Endometrial microvascular endothelial cells (primary cell): ENCODE measurements at regions not wholly inside any gene's neighbourhood (a gene's known extent, or its start where the extent isn't known, plus 50 kb on each side); places are given as distances from the start of the nearest gene placed in this dataset.
"Not testable (repeated sequence)": the region's sequence is repeated elsewhere in the genome, so short reads cannot be mapped to it uniquely, and the experiment has no call there.

ENCODE experiments used
- in situ Hi-C: cut with HindIII; loops from 2 replicates; pipeline ENCODE4 v1.10.0; 2017; ENCODE audit warnings: low sequenced_read_pairs, low pct_unique_long_range_greater_than_20kb; ENCODE audit errors: inconsistent ontology term

DNA sequence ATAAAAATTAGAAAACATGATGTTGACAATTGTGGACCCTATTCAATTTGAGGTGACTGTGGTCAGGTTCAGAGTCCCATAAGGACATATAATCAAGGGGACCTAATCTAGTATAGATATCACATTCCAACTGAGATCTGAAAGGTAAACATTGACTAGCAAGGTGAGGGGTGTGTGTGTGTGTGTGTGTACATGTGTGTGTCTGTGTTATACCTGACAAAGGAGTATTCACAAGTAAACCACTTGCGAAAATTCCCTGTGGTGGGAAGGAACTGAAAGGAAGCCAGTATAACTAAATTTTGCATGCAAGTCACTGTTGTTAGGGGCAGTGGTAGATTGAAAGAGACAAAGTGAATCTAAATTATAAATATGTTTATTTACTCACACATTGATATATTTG, 723.7 kb downstream of the COL12A1 start:
- in situ Hi-C loops, result no loop called here

DNA sequence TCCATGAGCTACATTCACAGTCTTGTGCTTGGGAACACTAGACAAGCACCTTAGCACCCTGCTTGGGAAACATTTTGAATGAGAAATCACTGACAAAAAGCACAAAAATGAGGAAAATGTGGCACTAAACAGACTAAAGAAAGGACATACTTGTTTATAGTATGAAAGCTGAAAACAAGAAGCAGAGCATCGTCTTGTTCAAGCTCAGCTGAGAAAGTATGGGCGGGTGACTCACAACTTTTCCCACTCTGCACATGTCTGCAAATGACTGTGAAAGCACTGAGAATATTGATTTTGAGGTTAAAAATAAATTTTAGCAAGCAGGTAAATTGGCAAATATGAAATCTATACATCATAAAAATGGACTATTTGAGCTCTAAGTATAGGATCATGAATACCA, 725.3 kb downstream of the COL12A1 start:
- in situ Hi-C loops, result no loop called here

DNA sequence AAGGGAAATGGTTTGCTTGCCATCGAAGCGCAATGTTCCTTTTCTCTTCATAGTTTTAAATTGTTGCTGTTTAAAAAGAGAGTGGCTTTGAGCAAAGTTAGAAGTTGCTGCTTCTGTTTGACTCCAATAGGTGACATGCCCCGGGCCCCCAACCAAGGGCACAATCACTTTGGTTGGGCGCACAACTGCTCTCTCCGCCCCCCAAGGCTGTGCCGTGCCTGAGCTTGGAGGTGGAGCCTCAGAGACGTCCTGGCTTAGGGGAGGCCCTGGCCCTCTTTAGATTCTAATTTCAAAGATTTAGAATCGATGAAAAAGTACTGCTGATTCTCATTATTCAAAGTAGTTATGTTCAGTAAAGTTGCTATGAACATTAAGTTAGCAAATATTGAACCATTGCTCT, 725.9 kb downstream of the COL12A1 start:
- in situ Hi-C loops, result no loop called here

DNA sequence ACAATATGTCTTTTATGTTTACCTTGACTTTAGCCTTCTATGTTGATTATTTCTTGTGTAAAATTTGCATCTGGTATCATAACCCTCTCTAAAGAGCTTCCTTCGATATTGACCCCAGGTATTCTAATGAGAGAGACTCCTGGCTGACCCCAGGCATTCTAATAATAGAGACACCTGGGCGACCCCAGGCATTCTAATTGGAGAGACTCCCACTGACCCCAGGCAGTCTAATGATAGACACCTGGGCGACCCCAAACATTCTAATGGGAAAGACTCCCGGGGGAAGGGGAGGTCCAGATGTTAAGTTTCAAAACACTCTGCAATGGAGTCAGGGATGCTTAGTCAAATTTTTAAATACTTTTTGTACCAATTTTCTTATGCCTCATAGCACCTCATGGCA, 726.4 kb downstream of the COL12A1 start:
- in situ Hi-C loops, result no loop called here

DNA sequence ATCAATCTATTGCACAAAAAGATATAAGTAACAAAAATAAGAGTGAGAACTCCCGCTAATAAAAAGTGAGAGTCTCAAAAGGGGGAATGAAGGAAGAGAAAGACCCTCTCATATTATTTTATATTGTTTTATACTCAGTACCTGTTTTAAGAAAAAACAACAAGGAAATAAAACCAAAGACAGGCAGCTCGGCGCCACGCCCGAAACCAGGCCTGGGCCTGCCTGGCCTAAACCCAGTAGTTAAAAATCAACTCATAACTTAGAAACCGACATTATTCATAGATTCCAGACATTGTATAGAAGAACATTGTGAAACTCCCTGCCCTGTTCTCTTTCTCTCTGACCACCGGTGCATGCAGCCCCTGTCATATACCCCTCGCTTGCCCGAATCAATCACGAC, 731.8 kb downstream of the COL12A1 start:
- in situ Hi-C loops, result not testable (repeated sequence)

DNA sequence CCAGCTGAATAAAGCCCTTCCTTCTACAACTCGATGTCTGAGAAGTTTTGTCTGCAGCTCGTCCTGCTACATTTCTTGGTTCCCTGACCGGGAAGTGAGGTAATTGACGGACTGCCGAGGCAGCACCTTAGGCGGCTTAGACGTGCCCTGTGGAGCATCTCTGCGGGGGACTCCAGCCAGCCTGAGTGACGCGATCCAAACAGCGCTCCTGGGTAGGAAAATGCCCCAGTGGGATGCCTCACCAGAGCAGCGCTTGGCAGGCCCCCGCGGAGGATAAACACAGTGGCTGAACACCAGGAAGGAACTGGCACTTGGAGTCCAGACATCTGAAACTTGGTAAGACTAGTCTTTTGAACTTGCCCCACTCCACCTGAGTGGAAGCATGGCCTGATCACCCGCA, 737.3 kb downstream of the COL12A1 start:
- in situ Hi-C loops, result not testable (repeated sequence)

DNA sequence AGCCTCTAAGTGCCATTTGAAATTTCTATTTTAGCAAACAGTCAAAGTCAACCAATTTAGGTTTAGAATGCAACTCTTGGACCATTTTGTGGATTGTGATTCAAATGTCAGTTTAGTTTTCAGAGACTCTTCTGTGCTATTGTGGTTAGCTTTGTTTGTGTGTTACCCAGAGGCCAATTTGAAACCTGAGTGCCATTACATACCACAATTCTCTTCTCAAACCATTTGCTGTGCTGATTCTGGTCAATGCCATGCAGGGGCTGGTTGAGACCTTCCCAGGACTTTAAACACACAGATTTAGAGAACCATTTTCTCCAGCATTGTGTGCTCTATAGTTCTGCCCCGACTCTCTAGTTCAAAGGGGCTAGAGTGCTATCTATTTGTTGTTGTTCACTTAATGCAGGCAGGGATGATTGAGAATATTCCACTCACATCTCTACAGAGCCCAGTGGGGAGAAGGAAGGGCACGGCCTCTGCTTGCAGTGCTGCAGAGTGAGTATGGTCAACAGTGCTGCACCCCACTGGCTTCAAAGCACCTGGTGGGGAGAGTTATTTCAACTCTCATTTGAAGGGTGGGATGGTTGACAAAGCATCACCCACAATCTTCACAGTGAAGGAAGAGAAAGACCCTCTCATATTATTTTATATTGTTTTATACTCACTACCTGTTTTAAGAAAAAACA, 738.2 kb downstream of the COL12A1 start:
- in situ Hi-C loops, result no loop called here

DNA sequence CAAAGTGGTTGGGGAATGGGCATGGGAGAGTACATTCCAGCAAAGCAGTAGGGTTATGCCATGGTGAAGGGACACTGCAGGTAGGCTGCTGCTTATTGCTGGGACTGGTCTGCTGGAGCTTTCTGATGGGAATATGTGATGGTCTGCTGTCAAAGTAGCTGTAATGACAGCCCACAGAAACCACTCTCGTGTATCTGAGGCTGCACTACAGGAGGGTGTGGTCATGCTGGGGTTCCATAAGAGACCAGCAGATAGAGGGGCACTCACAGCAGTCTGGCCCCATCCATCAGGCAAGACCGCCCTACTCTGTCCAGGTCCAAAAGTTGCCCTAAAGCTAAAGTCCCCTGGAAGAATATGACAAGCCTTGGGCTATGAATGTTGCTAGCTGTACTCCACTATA, 739.3 kb downstream of the COL12A1 start:
- in situ Hi-C loops, result no loop called here

DNA sequence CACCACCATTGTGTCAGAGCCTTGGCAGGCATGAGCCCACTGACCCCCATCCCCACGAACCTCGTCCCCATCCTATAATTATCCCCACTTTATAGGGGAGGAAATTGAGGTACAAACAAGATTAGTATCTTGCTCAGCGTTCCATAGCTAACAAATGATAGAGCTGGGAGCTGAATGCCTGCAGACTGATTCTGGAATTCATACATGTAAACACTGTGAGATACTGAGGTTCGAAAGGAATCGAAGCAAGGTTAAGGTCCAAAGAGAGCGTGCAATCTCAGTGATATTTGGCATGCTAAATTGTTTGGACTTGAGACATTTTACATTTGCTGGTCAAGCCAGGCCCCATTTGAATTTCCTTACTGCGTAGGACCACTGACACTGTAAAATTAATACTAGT, 746.6 kb downstream of the COL12A1 start:
- in situ Hi-C loops, result no loop called here

DNA sequence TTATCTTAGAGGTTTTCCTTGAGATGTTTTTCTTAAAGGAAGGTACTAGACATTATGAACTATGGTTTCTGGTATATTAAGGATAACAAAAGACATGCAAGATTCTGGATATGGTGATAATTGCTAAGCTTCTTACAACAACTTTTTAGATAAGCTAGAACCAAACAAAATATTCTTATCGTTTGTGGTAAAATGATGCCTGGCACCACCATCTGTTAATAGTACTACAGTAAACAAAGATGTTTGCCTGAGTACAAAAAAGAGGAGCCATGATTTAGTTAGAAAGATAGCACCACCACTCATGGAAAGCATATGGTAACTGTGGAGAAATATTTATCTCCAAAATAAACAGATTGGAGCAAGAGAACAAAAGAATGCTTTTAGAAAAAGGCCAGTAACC, 747.3 kb downstream of the COL12A1 start:
- in situ Hi-C loops, result no loop called here

DNA sequence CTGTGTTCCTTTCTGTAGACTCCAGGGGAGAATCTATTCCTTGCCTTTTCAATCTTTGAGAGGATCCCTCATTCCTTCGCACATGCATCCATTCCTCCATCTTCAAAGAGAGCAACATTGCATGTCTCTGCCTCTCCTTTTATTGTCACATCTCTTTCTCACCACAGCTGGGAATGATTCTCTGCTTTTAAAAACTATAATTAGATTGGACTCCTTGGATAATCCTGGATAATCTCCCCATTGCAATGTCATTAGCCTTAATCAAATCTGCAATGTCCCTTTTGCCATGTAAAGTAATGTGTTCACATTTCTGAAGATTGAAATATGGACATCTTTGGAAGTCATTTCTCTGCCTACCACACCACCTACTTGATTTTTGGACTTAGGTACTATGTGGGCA, 750.1 kb downstream of the COL12A1 start:
- in situ Hi-C loops, result no loop called here

DNA sequence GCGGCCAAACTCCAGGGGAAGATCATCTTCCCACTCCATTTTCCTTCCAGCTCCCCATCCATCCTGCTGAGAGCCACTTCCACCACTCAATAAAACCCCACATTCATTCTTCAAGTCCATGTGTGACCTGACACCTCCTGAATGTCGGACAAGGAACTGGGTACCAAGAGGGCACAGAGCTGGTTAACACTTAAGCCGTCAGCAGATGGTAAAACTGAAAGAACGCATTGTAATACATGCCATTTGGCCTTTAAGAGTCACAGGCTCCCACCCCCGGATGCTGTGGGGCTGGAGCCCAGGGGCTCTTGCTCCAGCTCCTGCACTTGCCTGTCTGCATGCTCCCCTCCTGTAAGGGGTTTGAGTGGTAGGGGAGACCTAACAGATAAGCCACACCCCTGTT, 753.9 kb downstream of the COL12A1 start:
- in situ Hi-C loops, result no loop called here

DNA sequence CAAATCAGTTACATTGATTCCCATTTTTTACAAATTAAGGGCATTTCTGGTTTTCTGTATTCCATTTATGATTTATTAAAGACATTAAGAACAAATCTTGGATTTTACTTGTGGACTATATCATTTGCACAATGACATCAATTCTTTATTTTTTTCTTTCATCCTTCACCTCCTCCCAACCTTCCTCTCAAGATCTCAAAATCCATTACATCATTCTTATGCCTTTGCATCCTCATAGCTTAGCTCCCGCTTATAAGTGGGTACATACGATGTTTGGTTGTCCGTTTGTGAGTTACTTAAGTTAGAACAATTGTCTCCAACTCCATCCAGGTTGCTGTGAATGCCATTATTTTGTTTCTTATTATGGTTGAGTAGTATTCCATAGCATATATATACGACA, 752.8 kb downstream of the CD109 start:
- in situ Hi-C loops, result no loop called here

DNA sequence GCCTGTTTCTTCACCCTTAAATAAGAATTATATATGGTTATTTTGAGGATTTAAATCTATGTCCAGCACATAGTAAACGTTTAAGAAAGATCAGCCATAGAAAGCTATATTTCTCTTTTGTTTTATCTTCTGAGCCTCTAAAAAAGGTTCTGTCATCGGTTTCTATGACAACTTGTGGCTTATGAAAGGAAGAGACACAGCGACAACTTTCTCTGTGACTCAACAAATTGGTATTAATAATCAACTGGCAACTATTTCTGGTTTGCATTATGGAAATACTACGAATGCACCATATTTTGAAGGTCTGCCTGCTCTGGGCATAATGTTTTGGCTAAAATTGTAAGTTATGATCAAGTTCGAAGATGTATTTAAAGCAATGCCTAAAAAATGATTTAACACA, 751.0 kb downstream of the CD109 start:
- in situ Hi-C loops, result no loop called here

DNA sequence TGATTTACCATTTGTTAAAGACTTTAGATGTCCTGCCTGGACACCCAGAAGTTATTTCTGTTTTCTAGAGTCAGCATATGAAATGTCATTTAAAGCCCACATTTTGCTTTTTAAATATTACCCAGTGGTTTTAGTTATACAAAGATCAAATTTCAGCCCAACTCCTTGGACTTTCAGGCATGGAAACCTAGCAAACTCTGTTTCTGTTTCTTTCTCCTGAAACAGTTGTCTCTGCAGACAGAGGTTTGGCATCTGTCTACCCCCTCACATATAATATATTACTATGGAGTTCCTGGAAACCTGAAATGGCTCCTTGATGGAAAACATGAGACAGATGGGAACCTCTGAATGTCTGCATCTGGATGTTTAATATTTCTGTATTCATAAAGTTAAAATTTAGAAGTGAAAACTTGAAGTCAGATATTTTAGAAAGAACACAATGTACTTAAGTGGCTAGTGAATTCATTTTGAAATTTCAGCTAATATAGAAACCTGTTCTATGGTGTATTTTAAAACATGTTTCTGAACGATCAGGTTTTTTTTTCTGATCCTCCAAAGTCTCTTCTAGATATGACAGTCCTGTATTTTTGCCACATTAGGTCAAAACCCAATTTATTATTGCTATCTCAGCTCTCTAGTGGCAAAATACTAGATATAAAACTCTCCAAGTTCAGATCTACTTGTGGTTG, 743.3 kb downstream of the CD109 start:
- in situ Hi-C loops, result no loop called here

DNA sequence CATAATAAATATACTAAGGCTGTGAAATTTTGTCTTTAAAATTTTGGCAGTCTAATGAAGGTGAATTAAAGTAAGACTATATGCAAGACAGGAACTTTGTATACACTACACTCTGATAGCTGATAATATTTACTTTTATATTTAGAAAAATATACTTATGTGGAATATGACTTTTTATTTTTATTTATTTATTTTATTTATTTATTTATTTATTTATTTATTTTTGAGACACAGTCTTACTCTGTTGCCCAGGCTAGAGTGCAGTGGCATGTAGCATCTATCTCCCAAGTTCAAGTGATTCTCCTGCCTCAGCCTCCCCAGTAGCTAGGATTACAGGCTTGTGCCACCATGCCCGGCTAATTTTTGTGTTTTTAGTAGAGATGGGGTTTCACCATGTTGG, 742.4 kb downstream of the CD109 start:
- in situ Hi-C loops, result not testable (repeated sequence)

DNA sequence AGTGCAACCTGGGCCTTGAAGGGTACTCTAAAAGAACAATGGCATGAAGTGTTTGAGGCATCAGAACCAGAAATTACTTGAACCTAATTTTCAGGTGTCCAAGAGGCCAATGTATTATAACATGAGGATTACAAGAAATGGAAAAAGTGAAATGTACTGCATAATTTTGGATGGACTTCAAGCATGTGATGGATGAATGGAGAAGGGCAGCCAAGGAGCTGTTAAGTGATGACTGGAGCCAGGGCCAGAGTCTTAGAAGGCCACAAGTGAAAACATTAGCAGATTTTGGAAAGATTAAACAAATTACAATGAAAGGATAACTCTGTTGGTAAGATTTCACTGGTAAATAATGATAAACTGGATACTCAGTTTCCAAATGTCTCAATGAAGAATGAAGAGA, 738.2 kb downstream of the CD109 start:
- in situ Hi-C loops, result no loop called here

DNA sequence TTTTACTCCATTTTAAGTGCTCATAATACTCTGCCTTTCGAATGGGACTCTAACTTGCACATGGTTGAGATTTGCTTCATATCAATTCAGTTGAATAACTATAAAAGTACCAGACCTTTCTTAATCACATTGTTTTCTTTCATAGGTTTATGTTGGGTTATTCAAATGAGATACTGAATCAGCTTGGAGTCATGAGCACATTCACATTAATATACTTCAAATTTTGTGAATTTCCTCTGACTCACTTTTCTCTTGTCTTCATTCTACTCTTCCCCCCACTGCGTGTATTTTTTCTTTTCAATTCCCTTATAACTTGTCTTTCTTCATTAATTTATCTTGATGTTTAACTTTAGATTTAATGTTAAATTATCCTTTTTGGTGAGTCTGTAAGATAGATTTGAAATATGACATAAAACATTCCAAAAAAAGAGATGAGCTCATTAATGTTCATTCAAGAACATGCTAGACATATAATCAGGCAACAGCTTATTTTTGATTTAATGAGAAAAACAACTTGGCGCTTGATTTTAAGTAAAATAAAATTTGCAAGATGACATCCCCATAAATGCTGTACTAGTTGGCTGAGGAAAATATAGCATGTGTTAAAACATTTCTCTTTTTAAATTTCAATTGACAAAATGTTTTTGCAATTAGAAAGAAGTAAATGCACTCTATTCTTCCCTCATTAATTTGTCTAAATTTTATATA, 736.0 kb downstream of the CD109 start:
- in situ Hi-C loops, result no loop called here

DNA sequence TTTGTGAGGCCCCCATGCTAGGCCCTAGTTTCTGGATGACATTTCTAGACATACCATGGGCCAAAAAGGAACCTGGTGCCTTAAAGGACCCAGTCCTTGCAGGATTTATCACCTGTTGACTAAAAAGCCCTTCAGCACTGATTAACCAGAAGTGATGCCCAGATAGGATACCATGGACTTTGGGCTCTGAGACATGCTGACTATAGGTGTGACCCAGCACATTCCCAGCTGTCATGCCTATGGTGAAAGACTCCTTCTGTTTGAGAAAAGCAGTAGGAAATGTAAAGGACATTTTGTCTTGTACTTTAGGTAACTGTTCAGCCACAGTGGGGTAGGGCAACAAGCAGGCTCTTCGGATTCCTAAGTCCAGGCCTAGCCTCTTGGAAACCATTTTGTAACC, 724.2 kb downstream of the CD109 start:
- in situ Hi-C loops, result no loop called here

DNA sequence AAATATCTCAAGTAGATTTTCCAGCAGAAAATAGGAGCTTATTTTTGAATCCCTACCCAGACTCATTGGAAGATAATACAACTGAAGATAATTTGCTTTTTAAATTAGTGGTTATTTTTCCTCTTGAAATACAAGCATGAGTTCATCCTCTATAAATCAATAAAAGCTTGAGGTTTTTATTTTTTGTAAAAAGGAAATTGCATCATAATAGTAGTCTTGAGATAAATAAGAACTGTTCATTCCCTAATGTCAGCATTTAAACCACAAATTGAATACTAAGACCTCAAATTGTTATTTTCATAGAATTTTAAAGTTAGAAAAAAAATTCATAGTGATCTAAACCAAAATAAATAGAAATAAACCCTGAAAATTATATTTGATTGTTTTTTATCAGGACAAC, 719.1 kb downstream of the CD109 start:
- in situ Hi-C loops, result no loop called here
